ENCODE measurements at regions not wholly inside any gene's neighbourhood (a gene's known extent, or its start where the extent isn't known, plus 50 kb on each side); places are given as distances from the start of the nearest gene placed in this dataset.

DNA sequence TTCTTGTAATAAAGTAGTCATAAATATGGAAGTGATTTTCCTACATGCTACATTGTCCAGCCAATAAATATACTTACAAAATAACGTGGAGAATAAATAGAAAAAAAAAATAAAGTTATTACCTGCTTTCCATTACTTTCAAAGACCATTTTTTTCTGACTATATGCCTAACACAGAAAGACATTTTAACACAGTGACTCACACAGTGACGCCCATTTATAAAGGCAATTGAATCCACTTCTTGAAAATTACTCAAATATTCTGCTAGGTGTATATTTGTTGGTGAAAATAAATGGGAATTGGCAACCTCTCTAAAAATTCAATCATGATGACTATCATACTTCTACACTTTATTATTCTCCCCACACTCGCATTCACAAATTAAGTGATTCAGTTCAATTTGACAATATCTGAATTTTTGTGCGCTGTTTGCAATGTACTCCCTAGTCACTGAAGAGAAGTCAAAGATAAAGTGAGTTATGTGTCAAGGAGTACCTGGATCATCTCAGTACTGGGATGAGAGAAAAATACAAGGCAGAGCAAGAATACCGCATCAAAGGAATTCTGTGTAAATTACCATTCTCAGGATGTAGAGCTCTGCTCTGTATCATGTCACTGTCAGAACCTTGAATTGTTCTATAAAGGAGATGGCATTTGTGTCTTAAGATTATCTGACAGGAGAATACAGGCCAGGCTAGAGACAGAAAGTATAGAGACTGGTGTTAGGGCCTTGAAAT, 642.7 kb downstream of the IPMK start:
- WGBS, 2 donors, result 70% methylated on average over 5 of the region's 5 CpGs
- intact Hi-C loops (cut with DNase I), result no loop called here
- Histone ChIP-seq H3K27me3 (no peaks in the 10 kb centered on the region), H3K36me3 (no peaks in the 10 kb centered on the region), H3K9me3 (no peaks in the 10 kb centered on the region), H3K4me1 (no peaks in the 10 kb centered on the region), H3K4me3 (no peak overlapping the region), H3K27ac (no peak overlapping the region)
- no peak for DNase-seq
- TF ChIP-seq POLR2A (IDR thresholded peaks at IDR 0.05), result no peak
- TF ChIP-seq, protein P1, sequence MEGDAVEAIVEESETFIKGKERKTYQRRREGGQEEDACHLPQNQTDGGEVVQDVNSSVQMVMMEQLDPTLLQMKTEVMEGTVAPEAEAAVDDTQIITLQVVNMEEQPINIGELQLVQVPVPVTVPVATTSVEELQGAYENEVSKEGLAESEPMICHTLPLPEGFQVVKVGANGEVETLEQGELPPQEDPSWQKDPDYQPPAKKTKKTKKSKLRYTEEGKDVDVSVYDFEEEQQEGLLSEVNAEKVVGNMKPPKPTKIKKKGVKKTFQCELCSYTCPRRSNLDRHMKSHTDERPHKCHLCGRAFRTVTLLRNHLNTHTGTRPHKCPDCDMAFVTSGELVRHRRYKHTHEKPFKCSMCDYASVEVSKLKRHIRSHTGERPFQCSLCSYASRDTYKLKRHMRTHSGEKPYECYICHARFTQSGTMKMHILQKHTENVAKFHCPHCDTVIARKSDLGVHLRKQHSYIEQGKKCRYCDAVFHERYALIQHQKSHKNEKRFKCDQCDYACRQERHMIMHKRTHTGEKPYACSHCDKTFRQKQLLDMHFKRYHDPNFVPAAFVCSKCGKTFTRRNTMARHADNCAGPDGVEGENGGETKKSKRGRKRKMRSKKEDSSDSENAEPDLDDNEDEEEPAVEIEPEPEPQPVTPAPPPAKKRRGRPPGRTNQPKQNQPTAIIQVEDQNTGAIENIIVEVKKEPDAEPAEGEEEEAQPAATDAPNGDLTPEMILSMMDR (IDR thresholded peaks at IDR 0.05), result no peak

DNA sequence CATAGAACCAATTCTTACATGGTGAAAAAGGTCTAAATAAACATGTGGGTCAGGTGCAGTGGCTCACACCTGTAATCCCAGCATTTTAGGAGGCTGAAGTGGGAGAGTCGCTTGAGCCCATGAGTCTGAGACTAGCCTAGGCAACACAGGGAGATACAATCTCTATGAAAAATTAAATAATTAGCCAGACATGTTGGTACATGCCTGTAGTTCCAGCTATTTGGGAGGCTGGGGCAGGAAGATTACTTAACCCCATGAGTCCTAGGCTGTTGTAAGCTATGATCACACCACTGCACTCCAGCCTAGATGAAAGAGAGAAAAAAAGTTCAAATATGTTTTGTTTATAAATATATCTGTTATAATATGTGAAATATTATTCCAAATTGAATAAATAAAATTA, 643.6 kb downstream of the IPMK start:
- intact Hi-C loops (cut with DNase I), result no loop called here
- 59 to 69% methylated on average over 1 of the region's 1 CpG for WGBS, 2 donors
- H3K36me3 ChIP-seq, result no peaks in the 10 kb centered on the region
- TF ChIP-seq, protein P1 (IDR thresholded peaks at IDR 0.05), result no peak
- no peak for TF ChIP-seq POLR2A (IDR thresholded peaks at IDR 0.05)
- H3K4me3 ChIP-seq, result no peak overlapping the region
- no peak overlapping the region for H3K27ac ChIP-seq
- H3K9me3 ChIP-seq, result no peaks in the 10 kb centered on the region
- no peaks in the 10 kb centered on the region for H3K27me3 ChIP-seq
- DNase-seq, result no peak
- H3K4me1 ChIP-seq, result no peaks in the 10 kb centered on the region

DNA sequence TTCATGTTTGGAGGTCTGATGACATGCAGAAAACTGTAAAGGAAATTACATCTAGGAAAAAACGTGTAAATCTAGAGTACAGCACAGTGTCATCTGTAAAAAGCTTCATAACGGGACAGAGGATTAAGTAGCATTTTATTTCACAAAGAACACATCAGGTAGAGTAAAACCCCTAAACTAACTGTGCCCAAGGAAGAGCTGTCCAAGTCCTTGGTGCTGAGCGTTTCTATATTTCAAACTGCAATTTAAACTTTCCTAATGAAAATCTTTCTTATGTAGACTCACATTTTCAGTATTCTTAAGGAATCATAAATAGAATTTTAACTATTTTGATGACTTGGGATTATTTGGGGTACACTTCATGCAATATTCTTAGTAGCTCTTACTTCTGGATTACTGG, 646.2 kb downstream of the IPMK start:
- no peaks in the 10 kb centered on the region for H3K27me3 ChIP-seq
- TF ChIP-seq, protein P1 (IDR thresholded peaks at IDR 0.05), result no peak
- TF ChIP-seq POLR2A (IDR thresholded peaks at IDR 0.05), result no peak
- no peak overlapping the region for H3K27ac ChIP-seq
- no peaks in the 10 kb centered on the region for H3K36me3 ChIP-seq
- intact Hi-C loops (cut with DNase I), result no loop called here
- WGBS, 2 donors, result 51 to 52% methylated on average over 3 of the region's 3 CpGs
- no peak for DNase-seq
- H3K9me3 ChIP-seq, result no peaks in the 10 kb centered on the region
- H3K4me3 ChIP-seq, result no peak overlapping the region
- H3K4me1 ChIP-seq, result no peaks in the 10 kb centered on the region

DNA sequence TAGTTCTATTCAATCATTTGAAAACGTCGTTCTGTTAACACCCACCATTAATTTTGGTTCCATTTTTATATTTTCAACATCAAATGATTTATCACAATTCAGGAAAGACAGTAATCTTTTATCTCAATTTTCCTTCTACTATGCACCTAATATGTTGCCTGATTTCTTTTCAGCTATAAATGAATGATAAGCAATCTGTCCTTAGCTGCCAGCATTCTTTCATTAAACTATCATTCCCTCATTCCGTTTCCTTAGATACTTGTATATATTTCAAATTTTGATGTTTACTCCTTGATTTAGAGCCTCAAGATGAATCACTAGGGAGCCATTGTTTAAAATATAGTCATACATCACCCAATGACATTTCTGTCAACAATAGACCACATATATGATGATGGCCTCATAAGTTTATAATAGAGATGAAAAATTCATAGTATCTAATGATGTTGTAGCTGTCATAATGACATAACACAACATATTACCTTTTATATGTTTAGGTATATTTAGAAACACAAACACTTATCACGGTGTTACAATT, 661.7 kb downstream of the IPMK start:
- intact Hi-C loops (cut with DNase I), result no loop called here
- H3K4me1 ChIP-seq, result no peaks in the 10 kb centered on the region
- TF ChIP-seq POLR2A (IDR thresholded peaks at IDR 0.05), result no peak
- no peaks in the 10 kb centered on the region for H3K27me3 ChIP-seq
- 70 to 71% methylated on average over 4 of the region's 4 CpGs for WGBS, 2 donors
- H3K36me3 ChIP-seq, result no peaks in the 10 kb centered on the region
- H3K27ac ChIP-seq, result no peak overlapping the region
- no peaks in the 10 kb centered on the region for H3K9me3 ChIP-seq
- H3K4me3 ChIP-seq, result no peak overlapping the region
- no peak for DNase-seq

DNA sequence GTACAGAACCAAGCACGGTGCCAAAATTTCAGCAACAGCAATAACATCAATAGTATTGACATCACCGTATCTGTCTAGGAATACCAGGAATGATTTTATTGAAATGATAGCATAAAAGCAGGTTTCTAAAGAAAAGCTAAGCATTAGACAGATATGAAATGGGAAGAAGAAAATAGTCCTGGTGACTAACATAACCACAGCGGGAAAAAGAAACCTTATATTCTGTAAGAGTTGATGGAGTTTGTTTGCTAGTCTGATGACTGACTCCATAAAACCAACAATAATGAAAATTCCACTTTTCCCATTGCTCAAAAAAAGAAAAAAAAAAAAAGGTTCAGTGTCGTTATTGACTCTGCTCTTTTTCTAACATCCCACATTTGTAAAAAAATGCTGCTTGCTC, 668.3 kb downstream of the IPMK start:
- 79 to 86% methylated on average over 4 of the region's 4 CpGs for WGBS, 2 donors
- intact Hi-C loops (cut with DNase I), result no loop called here

More for the DNA sequence above, 668.3 kb downstream of the IPMK start:
- Histone ChIP-seq H3K9me3 (no peaks in the 10 kb centered on the region), H3K36me3 (no peaks in the 10 kb centered on the region), H3K4me1 (no peaks in the 10 kb centered on the region), H3K4me3 (no peak overlapping the region), H3K27me3 (no peaks in the 10 kb centered on the region), H3K27ac (no peak overlapping the region)
- DNase-seq, result no peak
- TF ChIP-seq, protein P1 (IDR thresholded peaks at IDR 0.05), result no peak
- no peak for TF ChIP-seq POLR2A (IDR thresholded peaks at IDR 0.05)

All from esophagus squamous epithelium (tissue), 5 donors.